GM12878 (cell line): ENCODE measurements at regions not wholly inside any gene's neighbourhood (a gene's known extent, or its start where the extent isn't known, plus 50 kb on each side); places are given as distances from the start of the nearest gene placed in this dataset.

Source experiments
- ASH2L ChIP-seq: fragments of 300-600, 200-600 bp; sonication (generic); IDR thresholded peaks from 2 replicates; pipeline ENCODE4 v1.6.1; 2017; ENCODE audit warnings: low read depth, mild to moderate bottlenecking, borderline replicate concordance
- BHLHE40 ChIP-seq, 2 experiments: fragments of 450-650 bp in 1 of 2; IDR thresholded peaks; 2 replicates each; pipeline ENCODE4 v1.6.1; 2011 to 2017; ENCODE audit warnings: low read depth in 2 of 2, borderline replicate concordance in 1 of 2, improper control_type of control experiment in 1 of 2, low read length in 1 of 2, mild to moderate bottlenecking in 1 of 2
- CTCF ChIP-seq, 3 experiments: IDR thresholded peaks in 2 of 3; conservative IDR thresholded peaks in 1 of 3; 2 replicates each; pipeline ENCODE4 v1.5.1; 2011; ENCODE audit warnings: low read depth in 3 of 3, low read length in 3 of 3, mild to moderate bottlenecking in 3 of 3, control low read depth in 2 of 3, moderate library complexity in 2 of 3, inconsistent platforms in 1 of 3, mixed read lengths in 1 of 3; ENCODE audit not compliant: control insufficient read depth in 2 of 3, insufficient read depth in 1 of 3; ENCODE audit errors: extremely low read depth in 1 of 3
- EP300 ChIP-seq, 2 experiments: fragments of 150-350 bp in 1 of 2; IDR thresholded peaks; 2 replicates each; pipeline ENCODE4 v1.6.1; 2011 to 2012; ENCODE audit warnings: low read depth in 2 of 2, low read length in 2 of 2, borderline replicate concordance in 1 of 2, improper control_type of control experiment in 1 of 2, inconsistent platforms in 1 of 2; ENCODE audit not compliant: control insufficient read depth in 1 of 2
- FOXM1 ChIP-seq: IDR thresholded peaks from 2 replicates; pipeline ENCODE4 v1.6.1; 2012; ENCODE audit warnings: low read depth, mild to moderate bottlenecking, inconsistent platforms, low read length, moderate library complexity
- MXI1 ChIP-seq: fragments of 150-350 bp; IDR thresholded peaks from 2 replicates; pipeline ENCODE4 v1.6.1; 2011; ENCODE audit warnings: low read depth, mild to moderate bottlenecking, inconsistent platforms, low read length, improper control_type of control experiment
- POLR2A ChIP-seq: IDR thresholded peaks from 2 replicates; pipeline ENCODE4 v1.6.1; 2011; ENCODE audit warnings: low read depth, mild to moderate bottlenecking, low read length
- POLR2AphosphoS5 ChIP-seq: IDR thresholded peaks from 2 replicates; pipeline ENCODE4 v1.6.1; 2011; ENCODE audit warnings: mild to moderate bottlenecking, low read length, inconsistent platforms
- RAD51 ChIP-seq: fragments of 450-650 bp; IDR thresholded peaks from 2 replicates; pipeline ENCODE4 v1.6.1; 2016; ENCODE audit warnings: moderate library complexity, mild to moderate bottlenecking, inconsistent platforms
- REST ChIP-seq: IDR thresholded peaks from 2 replicates; pipeline ENCODE4 v1.6.1; 2012; ENCODE audit warnings: mild to moderate bottlenecking, low read depth, low read length
- TARDBP ChIP-seq: IDR thresholded peaks from 2 replicates; pipeline ENCODE4 v1.6.1; 2016; ENCODE audit warnings: borderline replicate concordance
- YY1 ChIP-seq: IDR thresholded peaks from 2 replicates; pipeline ENCODE4 v1.6.1; 2011; ENCODE audit warnings: low read depth, mild to moderate bottlenecking, low read length
- ZBTB4 ChIP-seq: fragments of 450-650 bp; formaldehyde crosslinking; IDR thresholded peaks from 2 replicates; pipeline ENCODE4 v1.4.0; 2022; ENCODE audit warnings: mild to moderate bottlenecking, moderate library complexity
- ZZZ3 ChIP-seq: IDR thresholded peaks from 2 replicates; pipeline ENCODE4 v1.6.1; 2011; ENCODE audit warnings: low read depth; ENCODE audit not compliant: control insufficient read depth, insufficient read length

GRCh38 chr18:55101458-55101824, 142.2 kb upstream of the CCDC68 start:
- no peak for TF ChIP-seq POLR2AphosphoS5
- no peak for TF ChIP-seq CTCF (IDR thresholded peaks at IDR 0.05 in 2 of 3, conservative IDR thresholded peaks at IDR 0.05 in 1 of 3; ENCODE audit: control insufficient read depth in 2 of 3, extremely low read depth in 1 of 3, insufficient read depth in 1 of 3, low read depth in 3 of 3, low read length in 3 of 3)
- TF ChIP-seq ASH2L = no peak
- TF ChIP-seq EP300 (IDR thresholded peaks at IDR 0.05; ENCODE audit: borderline replicate concordance in 1 of 2, control insufficient read depth in 1 of 2, low read depth in 2 of 2, low read length in 2 of 2) = no peak
- no peak for TF ChIP-seq ZBTB4 (CRISPR knock-in tag)
- no peak for TF ChIP-seq ZZZ3
- TF ChIP-seq REST = no peak
- TF ChIP-seq POLR2A = no peak
- TF ChIP-seq YY1 = no peak
- no peak for TF ChIP-seq TARDBP
- no peak for TF ChIP-seq FOXM1
- no peak for TF ChIP-seq MXI1
- no peak for TF ChIP-seq BHLHE40 (IDR thresholded peaks at IDR 0.05; ENCODE audit: borderline replicate concordance in 1 of 2, low read depth in 2 of 2, low read length in 1 of 2)
- no peak for TF ChIP-seq RAD51
